ENCODE measurements at regions not wholly inside any gene's neighbourhood (a gene's known extent, or its start where the extent isn't known, plus 50 kb on each side); places are given as distances from the start of the nearest gene placed in this dataset.

GRCh38 chr4:52477191-52477780, 181.8 kb downstream of the USP46 start:
- TF ChIP-seq, protein P1, sequence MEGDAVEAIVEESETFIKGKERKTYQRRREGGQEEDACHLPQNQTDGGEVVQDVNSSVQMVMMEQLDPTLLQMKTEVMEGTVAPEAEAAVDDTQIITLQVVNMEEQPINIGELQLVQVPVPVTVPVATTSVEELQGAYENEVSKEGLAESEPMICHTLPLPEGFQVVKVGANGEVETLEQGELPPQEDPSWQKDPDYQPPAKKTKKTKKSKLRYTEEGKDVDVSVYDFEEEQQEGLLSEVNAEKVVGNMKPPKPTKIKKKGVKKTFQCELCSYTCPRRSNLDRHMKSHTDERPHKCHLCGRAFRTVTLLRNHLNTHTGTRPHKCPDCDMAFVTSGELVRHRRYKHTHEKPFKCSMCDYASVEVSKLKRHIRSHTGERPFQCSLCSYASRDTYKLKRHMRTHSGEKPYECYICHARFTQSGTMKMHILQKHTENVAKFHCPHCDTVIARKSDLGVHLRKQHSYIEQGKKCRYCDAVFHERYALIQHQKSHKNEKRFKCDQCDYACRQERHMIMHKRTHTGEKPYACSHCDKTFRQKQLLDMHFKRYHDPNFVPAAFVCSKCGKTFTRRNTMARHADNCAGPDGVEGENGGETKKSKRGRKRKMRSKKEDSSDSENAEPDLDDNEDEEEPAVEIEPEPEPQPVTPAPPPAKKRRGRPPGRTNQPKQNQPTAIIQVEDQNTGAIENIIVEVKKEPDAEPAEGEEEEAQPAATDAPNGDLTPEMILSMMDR (IDR thresholded peaks at IDR 0.05; ENCODE audit: insufficient read depth, low read depth, low read length) = no peak
- TF ChIP-seq EZH2 (IDR thresholded peaks at IDR 0.05; ENCODE audit: insufficient read depth, low read length) = no peak
